DOHH2 (cell line): ENCODE measurements at regions not wholly inside any gene's neighbourhood (a gene's known extent, or its start where the extent isn't known, plus 50 kb on each side); places are given as distances from the start of the nearest gene placed in this dataset.

ENCODE experiments used
- H3F3A ChIP-seq: fragments of 200-600 bp; sonication (generic), shearing (Covaris generic); 2 replicates; pipeline ENCODE4 v1.6.0; 2016; ENCODE audit warnings: antibody characterized with exemption, mild to moderate bottlenecking; ENCODE audit not compliant: control insufficient read depth, insufficient read depth
- H3K27ac ChIP-seq: fragments of 200-600 bp; sonication (generic); 2 replicates; pipeline ENCODE4 v1.5.1; 2014; ENCODE audit warnings: low read depth, mild to moderate bottlenecking, low read length, moderate library complexity
- H3K27me3 ChIP-seq: fragments of 200-600 bp; sonication (generic); 2 replicates; pipeline ENCODE4 v1.6.1; 2014; ENCODE audit warnings: mild to moderate bottlenecking, low read length, mixed read lengths; ENCODE audit not compliant: control insufficient read depth
- H3K36me3 ChIP-seq: fragments of 200-600 bp; sonication (generic); 2 replicates; pipeline ENCODE4 v1.6.1; 2014; ENCODE audit warnings: mild to moderate bottlenecking, low read length, moderate library complexity, mixed read lengths; ENCODE audit not compliant: control insufficient read depth
- H3K4me1 ChIP-seq: fragments of 200-600 bp; sonication (generic); 2 replicates; pipeline ENCODE4 v1.6.1; 2014; ENCODE audit warnings: mild to moderate bottlenecking, low read length, mixed read lengths; ENCODE audit not compliant: control insufficient read depth
- H3K4me2 ChIP-seq: fragments of 200-600 bp; sonication (generic); 2 replicates; pipeline ENCODE4 v1.6.0; 2014; ENCODE audit warnings: mild to moderate bottlenecking, low read length, moderate library complexity
- H3K4me3 ChIP-seq: fragments of 200-600 bp; sonication (generic); 2 replicates; pipeline ENCODE4 v1.5.1; 2014; ENCODE audit warnings: mild to moderate bottlenecking, low read length, mixed read lengths
- H3K79me2 ChIP-seq: fragments of 200-600 bp; sonication (generic); 2 replicates; pipeline ENCODE4 v1.6.1; 2014; ENCODE audit warnings: mild to moderate bottlenecking, low read length, mixed read lengths; ENCODE audit not compliant: control insufficient read depth
- H3K9me2 ChIP-seq: fragments of 200-600 bp; sonication (generic); replicated peaks from 2 replicates; pipeline ENCODE4 v1.6.1; 2014; ENCODE audit warnings: mild to moderate bottlenecking, low read length, mixed read lengths; ENCODE audit not compliant: control insufficient read depth
- H3K9me3 ChIP-seq: fragments of 200-600 bp; sonication (generic); 2 replicates; pipeline ENCODE4 v1.6.1; 2014; ENCODE audit warnings: antibody characterized with exemption, low read length, mixed read lengths; ENCODE audit not compliant: control insufficient read depth, insufficient read depth
- H4K20me1 ChIP-seq: fragments of 200-600 bp; sonication (generic); 2 replicates; pipeline ENCODE4 v1.6.0; 2014; ENCODE audit warnings: low read depth, mild to moderate bottlenecking, antibody characterized with exemption, low read length, moderate library complexity; ENCODE audit not compliant: control insufficient read depth, insufficient read depth
- CTCF ChIP-seq: fragments of 200-600 bp; sonication (generic); IDR thresholded peaks from one replicate; pipeline ENCODE4 v1.5.1; 2014; ENCODE audit warnings: antibody characterized with exemption, mild to moderate bottlenecking, low read depth, low read length; ENCODE audit not compliant: poor library complexity, severe bottlenecking
- EZH2phosphoT487 ChIP-seq: fragments of 200-600 bp; sonication (generic); IDR thresholded peaks from 2 replicates; pipeline ENCODE4 v1.6.1; 2017; ENCODE audit warnings: borderline replicate concordance, mild to moderate bottlenecking, antibody characterized with exemption, low read length, moderate library complexity, mixed read lengths

DNA sequence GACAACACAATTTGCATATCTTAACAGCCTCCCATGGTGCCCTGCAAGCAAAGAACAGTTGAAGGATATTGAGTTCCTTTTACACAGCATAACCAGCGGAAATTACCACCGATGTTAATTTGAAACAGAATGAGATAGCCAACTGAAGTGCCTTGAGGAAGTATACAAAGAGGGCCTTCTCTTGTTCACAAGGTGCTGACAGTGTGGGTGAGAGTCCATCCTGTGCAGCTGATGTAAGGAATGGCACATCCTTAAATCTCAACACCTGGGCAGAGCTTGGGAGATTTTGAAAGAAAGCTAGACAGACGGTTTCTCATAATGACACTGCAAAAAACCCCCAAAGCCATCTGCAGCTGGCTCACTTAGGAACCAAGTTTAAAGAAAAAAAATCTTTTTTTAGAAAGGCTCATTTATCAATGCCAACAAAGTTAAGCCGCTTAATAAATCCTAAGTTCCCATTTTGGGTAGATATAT is 818.6 kb downstream of the KCNJ2 start:
- no peaks in the 10 kb centered on the region for H3K9me3 ChIP-seq
- no peak overlapping the region for H3K4me3 ChIP-seq
- no peak overlapping the region for H3K27ac ChIP-seq
- no peaks in the 10 kb centered on the region for H3F3A ChIP-seq
- no peaks in the 10 kb centered on the region for H3K27me3 ChIP-seq
- TF ChIP-seq EZH2phosphoT487 (no peak), CTCF (no peak)
- H3K36me3 ChIP-seq: no peaks in the 10 kb centered on the region
- no peaks in the 10 kb centered on the region for H3K9me2 ChIP-seq
- H4K20me1 ChIP-seq: no peaks in the 10 kb centered on the region
- no peaks in the 10 kb centered on the region for H3K4me1 ChIP-seq
- H3K4me2 ChIP-seq: no peak overlapping the region
- no peaks in the 10 kb centered on the region for H3K79me2 ChIP-seq

DNA sequence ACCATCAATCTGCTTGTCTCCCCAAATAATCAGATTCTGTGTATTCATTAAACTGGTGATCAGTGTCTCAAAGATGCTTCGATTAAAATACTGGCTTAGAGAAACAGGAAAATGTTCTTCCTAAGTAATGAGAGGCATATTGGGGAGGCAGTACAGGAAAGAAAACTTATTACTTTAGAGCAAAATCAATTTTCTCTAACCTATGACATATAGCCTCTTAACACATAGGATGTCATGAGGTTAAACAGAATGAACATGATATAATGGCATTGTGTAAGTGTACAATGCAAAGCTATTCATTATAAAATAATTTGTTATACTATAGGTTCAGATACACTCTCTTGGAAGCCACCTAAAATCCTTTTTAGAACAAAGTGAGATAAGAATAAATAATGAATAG is 819.3 kb downstream of the KCNJ2 start:
- no peaks in the 10 kb centered on the region for H3K36me3 ChIP-seq
- H3K4me3 ChIP-seq: no peak overlapping the region
- no peaks in the 10 kb centered on the region for H3K9me3 ChIP-seq
- H4K20me1 ChIP-seq: no peaks in the 10 kb centered on the region
- no peak overlapping the region for H3K4me2 ChIP-seq
- no peak for TF ChIP-seq EZH2phosphoT487
- no peak for TF ChIP-seq CTCF
- no peaks in the 10 kb centered on the region for H3K9me2 ChIP-seq
- H3K27me3 ChIP-seq: no peaks in the 10 kb centered on the region
- no peaks in the 10 kb centered on the region for H3F3A ChIP-seq
- H3K79me2 ChIP-seq: no peaks in the 10 kb centered on the region
- no peaks in the 10 kb centered on the region for H3K4me1 ChIP-seq
- H3K27ac ChIP-seq: no peak overlapping the region

GRCh38 chr17:70989280-70989679 is 819.9 kb downstream of the KCNJ2 start:
- Histone ChIP-seq H3K9me3 (no peaks in the 10 kb centered on the region), H3K4me2 (no peak overlapping the region), H3K4me3 (no peak overlapping the region), H3K79me2 (no peaks in the 10 kb centered on the region), H3K27ac (no peak overlapping the region), H3K27me3 (no peaks in the 10 kb centered on the region), H3K9me2 (no peaks in the 10 kb centered on the region), H3K36me3 (no peaks in the 10 kb centered on the region), H3K4me1 (no peaks in the 10 kb centered on the region), H3F3A (no peaks in the 10 kb centered on the region), H4K20me1 (no peaks in the 10 kb centered on the region)
- TF ChIP-seq EZH2phosphoT487 (no peak), CTCF (no peak)

DNA sequence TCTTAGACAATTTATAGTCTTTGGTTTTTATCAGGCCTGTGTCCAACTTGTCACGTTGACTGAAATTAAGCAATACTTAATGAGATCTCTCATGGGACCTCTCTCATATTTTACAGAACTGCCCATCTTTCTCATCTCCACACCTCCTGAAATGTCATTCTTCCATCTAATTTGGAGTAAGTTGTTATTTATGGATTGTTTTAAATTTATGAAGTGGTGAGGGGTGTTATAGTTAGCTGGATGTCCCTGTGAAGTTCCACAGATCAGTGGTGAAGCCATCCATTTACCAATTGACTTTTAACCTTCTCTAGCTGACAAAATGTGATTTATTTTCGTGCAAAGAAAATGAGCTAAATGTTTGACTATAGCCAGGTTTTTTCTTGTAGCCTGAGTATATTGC is 824.9 kb downstream of the KCNJ2 start:
- Histone ChIP-seq H3K27ac (no peak overlapping the region), H3F3A (no peaks in the 10 kb centered on the region), H3K4me1 (no peaks in the 10 kb centered on the region), H3K4me3 (no peak overlapping the region), H3K9me3 (no peaks in the 10 kb centered on the region), H3K36me3 (no peaks in the 10 kb centered on the region), H4K20me1 (no peaks in the 10 kb centered on the region), H3K4me2 (no peak overlapping the region), H3K9me2 (no peaks in the 10 kb centered on the region), H3K27me3 (no peaks in the 10 kb centered on the region), H3K79me2 (no peaks in the 10 kb centered on the region)
- TF ChIP-seq EZH2phosphoT487 (no peak), CTCF (no peak)
